ENCODE measurements at regions not wholly inside any gene's neighbourhood (a gene's known extent, or its start where the extent isn't known, plus 50 kb on each side); places are given as distances from the start of the nearest gene placed in this dataset.

- H3K9ac ChIP-seq (ENCODE audit: insufficient read depth in 1 of 2, low read depth in 2 of 2, low read length in 2 of 2) = no peak overlapping the region
- intact Hi-C loops (cut with micrococcal nuclease) = no loop called here
- no peaks in the 10 kb centered on the region for H3K36me3 ChIP-seq (ENCODE audit: control insufficient read depth, insufficient read depth, low read length)
- ChIA-PET POLR2A (no interaction called here), CTCF (ENCODE audit: low intra/inter-chr PET ratio) (no interaction called here)
- DNase-seq (ENCODE audit: extremely low read depth in 1 of 4, low spot score in 3 of 4) (no peak), FAIRE-seq (no peak), ATAC-seq (no peak)
- in situ Hi-C loops (cut with MboI) = no loop called here
- H3K4me3 ChIP-seq = no peak overlapping the region
- no peaks in the 10 kb centered on the region for H4K20me1 ChIP-seq (replicated peaks; ENCODE audit: control insufficient read depth, insufficient read depth, low read length)
- TF ChIP-seq NONO (IDR thresholded peaks at IDR 0.05; ENCODE audit: low read depth in 2 of 2, low read length in 1 of 2) (no peak), HEY1 (CRISPR knock-in tag; IDR thresholded peaks at IDR 0.05; ENCODE audit: borderline replicate concordance) (0 out of 2 replicates have a peak, but pooled peaks have one; percentile 40)
- no peaks in the 10 kb centered on the region; the same call in 1 of the 2 replicates for H3K9me3 ChIP-seq (replicated peaks; ENCODE audit: control insufficient read depth, insufficient read depth, low read depth, low read length)
- H3K27me3 ChIP-seq (ENCODE audit: control insufficient read depth in 2 of 2, insufficient read depth in 2 of 2, low read length in 2 of 2) = no peaks in the 10 kb centered on the region
- H2AFZ ChIP-seq (ENCODE audit: low read depth, low read length) = no peak overlapping the region
- no peaks in the 10 kb centered on the region for H3K9me1 ChIP-seq (ENCODE audit: control insufficient read depth, insufficient read depth, low read length)
- H3K4me1 ChIP-seq (replicated peaks in 1 of 2; ENCODE audit: control insufficient read depth in 2 of 2, insufficient read depth in 2 of 2, low read length in 2 of 2) = no peaks in the 10 kb centered on the region
- no peak overlapping the region for H3K27ac ChIP-seq (ENCODE audit: extremely low read depth, low read depth, low read length)
- H3K4me2 ChIP-seq (ENCODE audit: insufficient read depth, low read length) = no peak overlapping the region
- H3K79me2 ChIP-seq (ENCODE audit: control insufficient read depth, insufficient read depth, low read length) = no peaks in the 10 kb centered on the region
- BruUV-seq (replicated peaks) = no TSS peak
These were observed 573.8 kb upstream of the MIR17HG start for GRCh38 chr13:90773681-90774080.

DNA sequence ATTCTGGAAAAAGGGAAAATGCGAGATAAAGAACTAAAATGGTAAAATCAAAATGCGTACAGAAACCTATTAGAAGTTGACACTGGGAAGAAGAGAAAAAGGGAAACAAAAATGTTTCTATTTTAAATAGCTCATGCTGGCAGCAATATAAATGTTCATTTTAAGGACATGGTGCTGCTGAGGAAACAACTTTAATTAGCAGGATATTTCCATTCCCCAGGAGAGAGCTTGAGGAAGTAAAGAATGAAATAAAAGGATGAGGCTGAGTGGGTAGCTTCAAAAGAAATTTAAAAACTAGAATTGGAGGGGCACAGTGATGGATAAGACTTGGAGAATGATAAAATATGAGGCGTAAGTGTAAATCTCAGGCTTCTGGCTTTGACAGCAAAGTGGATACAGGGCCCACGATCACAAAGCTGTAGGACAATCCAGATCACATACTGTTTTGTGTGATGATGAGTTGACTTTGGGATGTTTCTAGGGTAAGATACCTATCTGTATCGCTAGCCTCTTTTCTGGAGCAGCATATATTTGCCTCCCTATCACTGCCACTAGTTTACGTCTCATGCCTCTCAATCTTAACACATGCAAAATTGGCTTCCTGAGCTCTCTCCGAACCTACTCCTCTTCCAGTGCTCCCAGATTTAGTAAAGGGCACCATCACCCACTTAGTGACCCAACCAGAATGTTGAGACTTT is 571.3 kb upstream of the MIR17HG start:
- ATAC-seq = no peak
- 0 out of 2 replicates have a peak, but pooled peaks have one; percentile 30 for TF ChIP-seq SRSF1 (IDR thresholded peaks at IDR 0.05; ENCODE audit: low read depth, low read length)
- no peak for TF ChIP-seq RBM39 (optimal IDR thresholded peaks at IDR 0.05; ENCODE audit: low read depth, low read length)
- TF ChIP-seq SETDB1 (IDR thresholded peaks at IDR 0.05; ENCODE audit: low read length) = peak; percentile 74
- no peak for TF ChIP-seq KAT2B (IDR thresholded peaks at IDR 0.05; ENCODE audit: low read depth, low read length)
- TF ChIP-seq CBX3 (IDR thresholded peaks at IDR 0.05; ENCODE audit: borderline replicate concordance in 1 of 2, low read length in 2 of 2) = peak in 1 of 2 experiments; percentile 67; a peak in 1 of 3 replicates
- CTCF ChIA-PET (ENCODE audit: low intra/inter-chr PET ratio) = no interaction called here
- no peaks in the 10 kb centered on the region for H3K79me2 ChIP-seq (ENCODE audit: control insufficient read depth, insufficient read depth, low read length)
- H3K9me1 ChIP-seq (ENCODE audit: control insufficient read depth, insufficient read depth, low read length) = no peaks in the 10 kb centered on the region
- no peak overlapping the region for H3K4me2 ChIP-seq (ENCODE audit: insufficient read depth, low read length)
- WGBS (ENCODE audit: insufficient coverage, low coverage, missing lambda C conversion rate) = 4% methylated on average over 7 of the region's 7 CpGs
- no peaks in the 10 kb centered on the region; the same call in 1 of the 2 replicates for H3K9me3 ChIP-seq (replicated peaks; ENCODE audit: control insufficient read depth, insufficient read depth, low read depth, low read length)
- intact Hi-C loops (cut with micrococcal nuclease) = no loop called here
- no peak overlapping the region for H2AFZ ChIP-seq (ENCODE audit: low read depth, low read length)
- POLR2A ChIA-PET = interaction anchor here (0.7 kb wide), 1 partner anchor 26 kb away, joined by 3 read pairs; no protein-coding TSS in a partner anchor
- no peak for DNase-seq (ENCODE audit: extremely low read depth in 1 of 4, low spot score in 3 of 4)
- no peaks in the 10 kb centered on the region for H3K36me3 ChIP-seq (ENCODE audit: control insufficient read depth, insufficient read depth, low read length)
- no peak overlapping the region for H3K9ac ChIP-seq (ENCODE audit: insufficient read depth in 1 of 2, low read depth in 2 of 2, low read length in 2 of 2)
- H3K4me1 ChIP-seq (replicated peaks in 1 of 2; ENCODE audit: control insufficient read depth in 2 of 2, insufficient read depth in 2 of 2, low read length in 2 of 2) = no peaks in the 10 kb centered on the region
- BruUV-seq (replicated peaks) = no TSS peak
- in situ Hi-C loops (cut with MboI) = no loop called here
- no peaks in the 10 kb centered on the region for H4K20me1 ChIP-seq (replicated peaks; ENCODE audit: control insufficient read depth, insufficient read depth, low read length)
- H3K4me3 ChIP-seq = no peak overlapping the region
- no peak overlapping the region for H3K27ac ChIP-seq (ENCODE audit: extremely low read depth, low read depth, low read length)
- H3K27me3 ChIP-seq (ENCODE audit: control insufficient read depth in 2 of 2, insufficient read depth in 2 of 2, low read length in 2 of 2) = no peaks in the 10 kb centered on the region
- no peak for FAIRE-seq

All from K562 (cell line).